MM.1S (cell line): ENCODE measurements at regions not wholly inside any gene's neighbourhood (a gene's known extent, or its start where the extent isn't known, plus 50 kb on each side); places are given as distances from the start of the nearest gene placed in this dataset.

Experiments
- DNase-seq: peaks from one replicate; pipeline ENCODE4 v3.0.0-alpha.2; 2015
- H2AFZ ChIP-seq: fragments of 300-600 bp; sonication (generic); 2 replicates; pipeline ENCODE4 v1.6.0; 2016; ENCODE audit warnings: antibody characterized with exemption, low read length
- H3F3A ChIP-seq: fragments of 300-600 bp; sonication (generic); 2 replicates; pipeline ENCODE4 v1.6.1; 2016; ENCODE audit warnings: mild to moderate bottlenecking, antibody characterized with exemption, low read length, moderate library complexity, mixed read lengths; ENCODE audit not compliant: insufficient read depth
- H3K27ac ChIP-seq: fragments of 300-600 bp; sonication (generic); 2 replicates; pipeline ENCODE4 v1.5.1; 2016; ENCODE audit warnings: mild to moderate bottlenecking, low read length
- H3K27me3 ChIP-seq: fragments of 300-600 bp; sonication (generic); replicated peaks from 2 replicates; pipeline ENCODE4 v1.6.0; 2016; ENCODE audit warnings: low read length; ENCODE audit not compliant: insufficient read depth
- H3K36me3 ChIP-seq: fragments of 300-600 bp; sonication (generic); replicated peaks from 2 replicates; pipeline ENCODE4 v1.6.1; 2016; ENCODE audit warnings: mild to moderate bottlenecking, low read length, mixed read lengths; ENCODE audit not compliant: insufficient read depth
- H3K4me1 ChIP-seq: fragments of 300-600 bp; sonication (generic); 2 replicates; pipeline ENCODE4 v1.6.1; 2016; ENCODE audit warnings: low read length, mixed read lengths
- H3K4me2 ChIP-seq: fragments of 300-600 bp; sonication (generic); 2 replicates; pipeline ENCODE4 v1.6.0; 2016; ENCODE audit warnings: low read depth, low read length
- H3K4me3 ChIP-seq: fragments of 300-600 bp; sonication (generic); 2 replicates; pipeline ENCODE4 v1.5.1; 2016; ENCODE audit warnings: low read length, mixed read lengths
- H3K79me2 ChIP-seq: fragments of 300-600 bp; sonication (generic); 2 replicates; pipeline ENCODE4 v1.6.1; 2016; ENCODE audit warnings: mixed run types, low read length, mixed read lengths
- H3K9ac ChIP-seq: fragments of 300-600 bp; sonication (generic); 2 replicates; pipeline ENCODE4 v1.6.1; 2016; ENCODE audit warnings: low read length, mixed read lengths
- H3K9me2 ChIP-seq: fragments of 300-600 bp; sonication (generic); replicated peaks from 2 replicates; pipeline ENCODE4 v1.6.1; 2016; ENCODE audit warnings: mild to moderate bottlenecking, low read length, mixed read lengths; ENCODE audit not compliant: insufficient read depth
- H3K9me3 ChIP-seq: fragments of 300-600 bp; sonication (generic); replicated peaks from 2 replicates; pipeline ENCODE4 v1.6.1; 2016; ENCODE audit warnings: mild to moderate bottlenecking, low read length, mixed read lengths; ENCODE audit not compliant: insufficient read depth
- H4K20me1 ChIP-seq: fragments of 300-600 bp; sonication (generic); 2 replicates; pipeline ENCODE4 v1.6.1; 2016; ENCODE audit warnings: mild to moderate bottlenecking, low read length, moderate library complexity, mixed read lengths; ENCODE audit not compliant: insufficient read depth
- CTCF ChIP-seq: fragments of 300-600 bp; sonication (generic); IDR thresholded peaks from 2 replicates; pipeline ENCODE4 v1.5.1; 2016; ENCODE audit warnings: antibody characterized with exemption, low read length, mixed read lengths
- EZH2 ChIP-seq: fragments of 300-600 bp; sonication (generic); optimal IDR thresholded peaks from 2 replicates; pipeline ENCODE3; 2017; ENCODE audit warnings: low read depth, mild to moderate bottlenecking, antibody characterized with exemption, low read length, mixed read lengths
- EZH2phosphoT487 ChIP-seq: fragments of 300-600 bp; sonication (generic); IDR thresholded peaks from 2 replicates; pipeline ENCODE4 v1.6.1; 2018; ENCODE audit warnings: antibody characterized with exemption, low read length

- no peak overlapping the region for H3K27ac ChIP-seq
- no peaks in the 10 kb centered on the region for H3K9me3 ChIP-seq
Measured at GRCh38 chr12:43292699-43293098, 259.3 kb downstream of the ADAMTS20 start.

GRCh38 chr12:43291516-43291915 is 260.5 kb downstream of the ADAMTS20 start:
- no peaks in the 10 kb centered on the region for H3K9me3 ChIP-seq
- no peaks in the 10 kb centered on the region for H4K20me1 ChIP-seq
- no peak overlapping the region for H3K9ac ChIP-seq
- no peak overlapping the region for H2AFZ ChIP-seq
- H3F3A ChIP-seq: no peaks in the 10 kb centered on the region
- no peaks in the 10 kb centered on the region for H3K9me2 ChIP-seq
- no peak overlapping the region for H3K4me2 ChIP-seq
- H3K36me3 ChIP-seq: no peaks in the 10 kb centered on the region
- TF ChIP-seq EZH2 (no peak), CTCF (no peak), EZH2phosphoT487 (no peak)
- no peaks in the 10 kb centered on the region for H3K27me3 ChIP-seq
- no peaks in the 10 kb centered on the region for H3K4me1 ChIP-seq
- no peaks in the 10 kb centered on the region for H3K79me2 ChIP-seq
- H3K4me3 ChIP-seq: no peak overlapping the region
- DNase-seq: no peak
- H3K27ac ChIP-seq: no peak overlapping the region

More at GRCh38 chr12:43292699-43293098, 259.3 kb downstream of the ADAMTS20 start:
- Histone ChIP-seq H3K36me3 (no peaks in the 10 kb centered on the region), H3K4me3 (no peak overlapping the region), H3K4me1 (no peaks in the 10 kb centered on the region), H3K9ac (no peak overlapping the region), H3F3A (no peaks in the 10 kb centered on the region), H3K9me2 (no peaks in the 10 kb centered on the region), H3K79me2 (no peaks in the 10 kb centered on the region), H3K4me2 (no peak overlapping the region), H4K20me1 (no peaks in the 10 kb centered on the region), H3K27me3 (no peaks in the 10 kb centered on the region), H2AFZ (no peak overlapping the region)
- TF ChIP-seq EZH2 (no peak), EZH2phosphoT487 (no peak), CTCF (no peak)
- DNase-seq: no peak

GRCh38 chr12:43290836-43291235 is 261.2 kb downstream of the ADAMTS20 start:
- no peak overlapping the region for H3K27ac ChIP-seq
- DNase-seq: no peak
- no peak overlapping the region for H3K9ac ChIP-seq
- no peaks in the 10 kb centered on the region for H3K36me3 ChIP-seq
- no peaks in the 10 kb centered on the region for H3K4me1 ChIP-seq
- H2AFZ ChIP-seq: no peak overlapping the region
- H3K79me2 ChIP-seq: no peaks in the 10 kb centered on the region
- no peaks in the 10 kb centered on the region for H4K20me1 ChIP-seq
- no peaks in the 10 kb centered on the region for H3K27me3 ChIP-seq
- H3K4me3 ChIP-seq: no peak overlapping the region
- TF ChIP-seq EZH2 (no peak), EZH2phosphoT487 (no peak), CTCF (no peak)
- no peaks in the 10 kb centered on the region for H3K9me2 ChIP-seq
- no peaks in the 10 kb centered on the region for H3K9me3 ChIP-seq
- no peaks in the 10 kb centered on the region for H3F3A ChIP-seq
- H3K4me2 ChIP-seq: no peak overlapping the region
